Duodenal mucosa (tissue), 2 donors: ENCODE measurements at regions not wholly inside any gene's neighbourhood (a gene's known extent, or its start where the extent isn't known, plus 50 kb on each side); places are given as distances from the start of the nearest gene placed in this dataset.

Source experiments
- H3K27ac ChIP-seq: one replicate; pipeline ENCODE4 v1.7.0; 2013; ENCODE audit warnings: low read depth, low read length
- H3K27me3 ChIP-seq, 2 donors: one replicate each; pipeline ENCODE4 v1.7.0; 2013; ENCODE audit warnings: low read length in 2 of 2, control low read depth in 1 of 2; ENCODE audit not compliant: insufficient read depth in 2 of 2, control insufficient read depth in 1 of 2
- H3K36me3 ChIP-seq, 2 donors: one replicate each; pipeline ENCODE4 v1.7.0; 2013; ENCODE audit warnings: low read length in 2 of 2, control low read depth in 1 of 2; ENCODE audit not compliant: insufficient read depth in 2 of 2, control insufficient read depth in 1 of 2
- H3K4me1 ChIP-seq, 2 donors: one replicate each; pipeline ENCODE4 v1.7.0; 2013; ENCODE audit warnings: low read length in 2 of 2, control low read depth in 1 of 2; ENCODE audit not compliant: insufficient read depth in 2 of 2, control insufficient read depth in 1 of 2
- H3K4me3 ChIP-seq, 2 donors: one replicate each; pipeline ENCODE4 v1.7.0; 2013; ENCODE audit warnings: low read length in 2 of 2, low read depth in 1 of 2
- H3K9ac ChIP-seq, 2 donors: one replicate each; pipeline ENCODE4 v1.7.0; 2013; ENCODE audit warnings: low read length in 2 of 2, low read depth in 1 of 2
- H3K9me3 ChIP-seq, 2 donors: one replicate each; pipeline ENCODE4 v1.7.0; 2013; ENCODE audit warnings: low read length in 2 of 2, control low read depth in 1 of 2; ENCODE audit not compliant: control insufficient read depth in 1 of 2

GRCh38 chr20:41782730-41783406 lies 164.7 kb upstream of the CHD6 start:
- Histone ChIP-seq H3K9me3 (no peaks in the 10 kb centered on the region), H3K36me3 (no peaks in the 10 kb centered on the region), H3K4me3 (no peak overlapping the region), H3K27me3 (no peaks in the 10 kb centered on the region), H3K9ac (no peak overlapping the region), H3K27ac (no peak overlapping the region), H3K4me1 (peaks cover 0 to 3% of the 10 kb centered on the region in 2 donors)

GRCh38 chr20:41782255-41782654 lies 164.1 kb upstream of the CHD6 start:
- no peaks in the 10 kb centered on the region for H3K9me3 ChIP-seq
- H3K4me1 ChIP-seq, result peaks cover 0 to 3% of the 10 kb centered on the region in 2 donors
- no peaks in the 10 kb centered on the region for H3K27me3 ChIP-seq
- no peak overlapping the region for H3K27ac ChIP-seq
- H3K36me3 ChIP-seq, result no peaks in the 10 kb centered on the region
- no peak overlapping the region for H3K4me3 ChIP-seq
- no peak overlapping the region for H3K9ac ChIP-seq

GRCh38 chr20:41776421-41776820 lies 158.2 kb upstream of the CHD6 start:
- Histone ChIP-seq H3K9me3 (no peaks in the 10 kb centered on the region), H3K27ac (no peak overlapping the region)

GRCh38 chr20:41774291-41774690 lies 156.1 kb upstream of the CHD6 start:
- H3K4me3 ChIP-seq, result no peak overlapping the region
- no peaks in the 10 kb centered on the region for H3K9me3 ChIP-seq
- H3K4me1 ChIP-seq, result no peaks in the 10 kb centered on the region
- no peak overlapping the region for H3K9ac ChIP-seq
- H3K36me3 ChIP-seq, result no peaks in the 10 kb centered on the region
- no peaks in the 10 kb centered on the region for H3K27me3 ChIP-seq
- H3K27ac ChIP-seq, result no peak overlapping the region

More at GRCh38 chr20:41776421-41776820, 158.2 kb upstream of the CHD6 start:
- H3K27me3 ChIP-seq, result no peaks in the 10 kb centered on the region
- no peaks in the 10 kb centered on the region for H3K36me3 ChIP-seq
- H3K4me1 ChIP-seq, result no peaks in the 10 kb centered on the region
- no peak overlapping the region for H3K4me3 ChIP-seq
- no peak overlapping the region for H3K9ac ChIP-seq

GRCh38 chr20:41770965-41771364 lies 152.8 kb upstream of the CHD6 start:
- no peaks in the 10 kb centered on the region for H3K27me3 ChIP-seq
- H3K4me3 ChIP-seq, result no peak overlapping the region
- H3K36me3 ChIP-seq, result no peaks in the 10 kb centered on the region
- no peak overlapping the region for H3K9ac ChIP-seq
- no peaks in the 10 kb centered on the region for H3K4me1 ChIP-seq
- H3K27ac ChIP-seq, result no peak overlapping the region
- no peaks in the 10 kb centered on the region for H3K9me3 ChIP-seq

- no peak overlapping the region for H3K9ac ChIP-seq
- H3K4me3 ChIP-seq, result no peak overlapping the region
- no peak overlapping the region for H3K27ac ChIP-seq
- no peaks in the 10 kb centered on the region for H3K27me3 ChIP-seq
- no peaks in the 10 kb centered on the region for H3K9me3 ChIP-seq
- no peaks in the 10 kb centered on the region for H3K4me1 ChIP-seq
- H3K36me3 ChIP-seq, result no peaks in the 10 kb centered on the region
Observed at GRCh38 chr20:41770427-41770826, 152.2 kb upstream of the CHD6 start.

- H3K27me3 ChIP-seq, result no peaks in the 10 kb centered on the region
- no peak overlapping the region for H3K27ac ChIP-seq
- no peak overlapping the region for H3K4me3 ChIP-seq
- H3K36me3 ChIP-seq, result no peaks in the 10 kb centered on the region
- no peak overlapping the region for H3K9ac ChIP-seq
- no peaks in the 10 kb centered on the region for H3K9me3 ChIP-seq
- H3K4me1 ChIP-seq, result no peaks in the 10 kb centered on the region
Observed at GRCh38 chr20:41769592-41770018, 151.4 kb upstream of the CHD6 start.

- H3K9ac ChIP-seq, result no peak overlapping the region
- H3K4me3 ChIP-seq, result no peak overlapping the region
- no peaks in the 10 kb centered on the region for H3K36me3 ChIP-seq
- peaks cover 0 to 4% of the 10 kb centered on the region in 2 donors for H3K27me3 ChIP-seq
- H3K4me1 ChIP-seq, result no peaks in the 10 kb centered on the region
- no peaks in the 10 kb centered on the region for H3K9me3 ChIP-seq
- H3K27ac ChIP-seq, result no peak overlapping the region
Observed at GRCh38 chr20:41750137-41750536, 132.0 kb upstream of the CHD6 start.

- Histone ChIP-seq H3K27me3 (peaks cover 0 to 4% of the 10 kb centered on the region in 2 donors), H3K9ac (no peak overlapping the region), H3K36me3 (no peaks in the 10 kb centered on the region), H3K4me1 (no peaks in the 10 kb centered on the region), H3K27ac (no peak overlapping the region), H3K9me3 (no peaks in the 10 kb centered on the region), H3K4me3 (no peak overlapping the region)
Observed at GRCh38 chr20:41748756-41749582, 130.8 kb upstream of the CHD6 start.

GRCh38 chr20:41748051-41748450 lies 129.9 kb upstream of the CHD6 start:
- Histone ChIP-seq H3K9ac (no peak overlapping the region), H3K9me3 (no peaks in the 10 kb centered on the region), H3K4me1 (no peaks in the 10 kb centered on the region), H3K27me3 (peaks cover 0 to 4% of the 10 kb centered on the region in 2 donors), H3K36me3 (no peaks in the 10 kb centered on the region), H3K4me3 (no peak overlapping the region), H3K27ac (no peak overlapping the region)
